NCI-H1694 treated with DMSO at 0.1 percent for 48 hours (cell line): ENCODE measurements at regions not wholly inside any gene's neighbourhood (a gene's known extent, or its start where the extent isn't known, plus 50 kb on each side); places are given as distances from the start of the nearest gene placed in this dataset.

Source experiments
- DNase-seq: peaks from one replicate; lab custom pipeline; 2025; lab: John Stamatoyannopoulos, UW

DNA sequence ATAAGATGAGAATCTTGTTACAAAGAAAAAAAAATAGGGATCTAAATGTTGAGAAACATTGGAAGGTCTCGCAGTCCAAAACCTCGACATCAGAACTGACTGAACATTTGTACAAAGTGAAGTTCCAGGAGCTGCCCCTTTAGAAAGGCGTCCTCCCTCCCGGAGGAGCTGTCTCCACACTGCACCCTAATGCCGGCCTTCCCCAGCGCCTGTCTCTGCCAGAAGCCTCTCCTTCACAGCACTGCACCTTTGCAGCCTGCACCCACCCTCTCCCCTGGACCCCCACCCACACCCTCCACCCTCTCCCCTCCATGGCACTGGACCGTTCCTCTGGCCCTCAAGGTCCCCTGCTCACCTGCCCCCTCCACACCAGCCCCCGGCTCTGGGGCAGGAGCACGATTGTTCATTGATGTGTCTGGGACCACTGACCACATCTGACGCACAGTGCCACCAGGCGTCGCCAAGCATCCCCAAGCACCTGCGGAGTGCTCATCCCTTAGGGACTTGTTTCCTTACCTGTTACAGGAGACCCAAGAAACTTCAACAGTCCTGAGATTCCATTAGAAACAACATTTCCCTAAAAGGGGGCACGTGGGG is 90.3 kb upstream of the SNTG2 start:
- DNase-seq, result no peak

DNA sequence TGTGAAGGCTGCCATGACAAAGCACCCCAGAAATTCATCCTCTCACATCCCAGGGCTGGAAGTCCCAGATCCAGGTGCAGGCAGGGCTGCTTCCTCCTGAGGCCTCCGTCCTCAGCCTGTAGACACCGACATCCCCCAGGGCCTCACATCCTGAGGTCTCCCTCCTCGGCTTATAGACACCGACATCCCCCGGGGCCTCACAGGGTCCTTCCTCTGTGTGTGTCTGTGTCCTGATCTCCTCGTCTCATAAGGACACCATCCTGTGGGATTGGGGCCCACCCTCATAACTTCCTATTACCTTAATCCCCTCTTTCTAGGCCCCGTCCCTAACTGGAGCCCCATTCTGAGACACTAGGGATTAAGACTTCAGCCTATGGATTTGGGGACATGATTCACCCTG is 92.0 kb upstream of the SNTG2 start:
- no peak for DNase-seq

DNA sequence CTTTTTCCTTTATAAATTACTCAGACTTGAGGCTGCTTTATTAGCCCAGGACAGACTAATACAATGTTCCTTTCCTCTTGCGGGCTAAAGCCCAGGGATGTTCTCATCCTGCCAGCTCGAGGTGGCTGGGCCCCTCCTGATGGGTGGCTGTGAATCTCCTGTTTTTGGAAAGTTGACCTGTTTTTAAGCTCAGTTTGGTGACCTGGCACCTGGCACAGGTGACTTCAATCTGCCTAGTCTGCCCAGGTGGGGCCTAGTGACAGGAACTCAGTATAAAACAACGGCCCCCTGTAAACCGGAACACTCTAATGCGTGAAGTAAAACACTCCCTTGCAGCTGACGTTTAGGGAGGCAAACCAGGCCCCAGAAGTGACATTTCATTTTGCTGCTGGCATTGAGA is 92.7 kb upstream of the SNTG2 start:
- DNase-seq, result no peak

DNA sequence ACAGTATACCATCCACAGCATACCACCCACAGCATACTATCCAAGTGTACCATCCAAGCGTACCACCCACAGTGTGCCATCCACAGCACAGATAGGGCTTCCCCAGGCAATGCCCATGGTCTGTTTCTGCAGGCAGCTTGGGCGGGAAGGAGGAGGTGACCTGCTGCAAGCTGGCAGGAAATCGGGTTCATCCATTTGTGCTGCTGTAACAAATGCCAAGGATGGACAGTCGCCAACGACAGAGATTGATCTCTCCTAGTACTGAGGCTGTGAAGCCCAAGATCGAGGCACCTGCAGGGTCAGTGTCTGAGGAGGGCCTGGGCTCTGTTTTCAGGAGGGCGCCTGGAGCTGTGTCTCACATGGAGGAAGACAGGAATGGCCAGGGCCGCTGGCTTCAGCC is 93.6 kb upstream of the SNTG2 start:
- DNase-seq, result no peak

DNA sequence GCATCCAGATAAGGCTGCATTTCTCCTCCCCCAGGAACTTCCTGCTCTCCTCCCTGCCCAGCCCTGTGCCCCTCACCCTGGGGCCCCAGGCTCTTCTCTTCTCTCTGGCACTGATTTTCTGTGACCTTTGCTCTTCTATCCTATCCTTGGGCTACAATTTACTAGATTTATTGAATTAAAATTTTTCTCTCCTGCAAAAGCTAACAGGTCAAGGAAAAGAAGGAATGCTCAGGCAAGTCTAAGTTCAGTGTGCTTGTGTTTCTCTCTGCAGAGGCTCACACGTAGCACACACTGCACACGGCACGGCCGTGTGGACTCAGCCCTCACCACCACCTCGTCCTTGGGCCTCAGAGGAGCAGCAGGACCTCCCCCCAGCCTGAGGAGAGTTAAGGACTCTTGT is 94.2 kb upstream of the SNTG2 start:
- DNase-seq, result no peak

DNA sequence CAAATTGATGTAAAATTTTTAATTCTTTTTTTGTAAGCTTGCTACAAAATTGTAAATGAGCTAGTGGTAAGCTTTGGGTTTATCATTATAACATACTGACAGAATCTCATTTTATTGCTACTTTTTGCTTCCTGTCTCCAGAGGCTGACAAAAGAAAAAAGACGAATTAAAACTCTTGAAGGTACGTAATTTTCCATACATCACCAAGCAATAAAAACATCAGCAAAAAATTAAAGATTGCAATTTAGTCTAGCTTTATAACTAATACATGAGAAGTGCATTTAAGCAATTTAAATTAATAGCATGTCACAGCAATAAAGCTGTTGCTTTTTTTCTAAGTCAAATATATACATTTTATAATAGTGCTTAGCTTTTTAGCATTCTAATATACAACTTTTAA is 94.6 kb upstream of the SNTG2 start:
- DNase-seq, result no peak

DNA sequence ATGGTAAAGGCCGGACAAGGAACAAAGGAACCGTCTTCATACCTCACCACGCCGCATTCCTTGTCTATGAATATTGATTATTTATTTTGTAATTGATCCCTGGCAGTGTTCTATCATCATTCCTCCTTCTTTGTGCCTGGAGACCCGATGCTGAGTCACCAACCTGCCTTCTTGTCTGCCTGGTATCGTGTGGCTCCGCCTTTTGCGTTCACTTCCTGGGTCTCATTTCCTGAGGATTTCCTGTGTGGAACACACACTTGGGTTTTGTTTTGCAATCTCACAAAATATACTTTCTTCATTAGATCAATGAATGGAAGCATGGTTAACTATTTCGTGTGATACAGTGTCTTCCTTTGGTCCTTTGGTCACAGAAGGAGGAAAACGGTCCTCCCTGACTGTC is 95.5 kb upstream of the SNTG2 start:
- DNase-seq, result no peak

DNA sequence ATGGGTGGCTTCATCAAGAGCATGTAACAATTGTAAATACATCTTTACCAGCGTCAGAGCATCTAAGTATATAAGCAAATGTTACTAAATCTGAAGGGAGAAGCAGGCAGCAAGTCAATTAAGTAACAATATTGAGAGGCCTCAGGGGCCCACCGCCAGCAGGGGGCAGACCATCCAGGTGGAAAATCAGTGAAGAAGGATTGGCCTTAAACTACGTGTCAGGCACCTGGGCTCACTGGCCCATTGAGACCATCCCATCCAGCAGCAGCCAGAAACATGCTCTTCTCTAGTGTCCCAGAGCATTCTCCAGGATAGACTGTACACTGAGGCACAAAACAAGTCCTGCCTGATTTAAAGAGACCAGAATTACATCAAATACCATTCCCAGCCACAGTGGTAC is 96.2 kb upstream of the SNTG2 start:
- peak; percentile 19 for DNase-seq

DNA sequence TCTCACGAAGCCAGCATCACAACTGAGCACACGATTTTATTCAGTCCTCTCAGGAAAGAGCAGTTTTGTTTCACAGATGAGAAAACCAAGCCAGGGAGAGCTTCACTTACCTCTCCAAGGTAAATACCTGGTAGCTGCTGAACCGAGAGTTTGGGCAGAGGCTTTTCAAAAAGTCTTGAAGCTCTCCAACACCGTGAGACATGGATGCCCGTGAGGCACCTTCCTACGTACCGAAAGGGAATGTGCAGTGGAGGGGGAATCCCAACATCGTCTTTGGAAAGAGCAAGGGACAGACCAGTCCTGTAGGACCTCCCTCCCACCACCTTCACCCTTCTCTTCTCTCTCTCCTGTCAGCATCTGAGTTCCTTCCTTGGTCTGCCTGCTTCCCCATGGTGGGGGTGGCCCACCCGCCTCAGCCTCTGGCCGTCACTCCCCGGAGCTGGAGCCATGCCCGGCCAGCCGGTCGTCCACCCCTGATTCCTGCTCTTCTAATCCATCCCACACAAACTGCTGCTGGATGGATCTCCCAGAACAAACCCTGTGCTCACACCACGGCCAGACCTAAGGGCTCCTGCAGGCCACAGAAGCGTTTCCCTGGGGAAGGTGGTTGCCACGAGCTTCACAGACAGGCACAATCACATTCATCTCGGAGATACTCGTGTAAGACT is 97.3 kb upstream of the SNTG2 start:
- no peak for DNase-seq

DNA sequence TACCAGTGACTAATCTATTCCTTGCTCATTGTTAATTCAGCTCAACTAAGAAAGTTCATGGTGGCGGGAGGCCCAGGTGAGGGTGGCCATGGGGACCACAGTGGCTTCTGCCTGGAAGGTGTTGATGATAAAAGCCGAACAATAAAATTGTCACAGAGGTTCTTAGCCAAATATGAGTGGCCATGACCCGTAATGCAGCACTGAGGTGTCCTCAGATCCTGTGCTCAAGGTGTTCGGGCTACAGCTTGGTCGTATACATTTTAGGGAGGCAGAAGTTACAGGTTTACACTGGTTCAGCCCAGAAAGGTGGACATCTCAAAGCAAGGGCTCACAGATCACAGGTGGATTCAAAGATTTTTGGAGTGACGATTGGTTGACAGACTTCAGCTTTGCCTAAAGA is 98.5 kb upstream of the SNTG2 start:
- DNase-seq, result no peak

DNA sequence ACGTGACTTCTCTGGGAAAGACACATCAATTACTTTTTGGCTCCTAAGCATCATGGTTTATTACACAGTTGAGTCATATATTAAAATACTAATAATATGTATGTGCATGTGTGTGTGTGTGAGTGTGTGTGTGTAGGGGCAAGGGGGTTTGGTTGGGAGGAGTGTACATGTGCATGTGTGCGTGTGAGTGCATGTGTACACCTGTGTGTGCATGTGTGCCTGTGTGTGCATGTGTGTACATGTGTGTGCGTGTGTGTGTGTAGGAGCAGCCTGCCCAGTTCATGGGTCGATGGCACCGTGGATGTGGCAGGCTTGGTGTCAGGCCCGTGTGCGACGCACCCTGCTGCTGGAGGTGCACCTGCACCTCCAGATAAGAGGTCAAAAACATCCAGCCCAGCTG is 99.0 kb upstream of the SNTG2 start:
- no peak for DNase-seq

DNA sequence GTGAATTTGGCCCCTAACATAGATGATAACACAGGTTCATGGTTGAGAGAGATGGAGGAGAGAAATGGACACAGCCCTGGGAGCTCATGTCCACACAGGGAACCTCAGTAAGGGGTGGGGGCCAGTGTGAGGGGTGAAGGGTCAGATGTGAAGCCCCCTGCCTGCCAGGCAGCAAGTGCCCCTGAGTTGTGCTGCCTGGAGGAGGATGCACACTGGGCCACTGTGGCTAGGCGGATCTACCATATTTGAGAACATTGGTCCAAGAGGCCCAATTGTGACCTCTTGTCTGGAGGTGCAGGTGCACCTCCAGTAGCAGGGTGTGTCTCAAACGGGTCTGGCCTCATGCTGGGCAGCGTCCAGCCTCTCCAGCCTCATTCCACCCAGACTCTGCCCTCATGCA is 99.6 kb upstream of the SNTG2 start:
- no peak for DNase-seq

DNA sequence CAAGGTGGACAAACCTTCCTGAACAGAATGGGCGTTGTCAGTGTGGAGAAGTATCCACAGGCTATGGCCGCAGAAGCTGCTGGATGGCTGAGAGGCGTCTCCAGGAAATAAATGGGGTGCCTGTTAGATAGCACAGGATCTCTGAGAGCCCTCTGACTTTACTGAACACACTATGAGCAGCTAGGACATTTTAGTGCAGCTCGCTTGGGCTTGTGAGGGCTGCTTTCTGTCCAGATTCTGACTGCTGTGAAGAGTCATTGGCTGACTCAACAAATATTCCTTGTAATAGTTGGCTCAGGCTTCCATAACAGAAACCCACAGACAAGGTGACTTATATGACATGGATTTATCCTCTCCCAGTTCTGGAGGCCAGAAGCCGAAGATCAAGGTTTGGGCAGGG is 100.2 kb upstream of the SNTG2 start:
- no peak for DNase-seq

DNA sequence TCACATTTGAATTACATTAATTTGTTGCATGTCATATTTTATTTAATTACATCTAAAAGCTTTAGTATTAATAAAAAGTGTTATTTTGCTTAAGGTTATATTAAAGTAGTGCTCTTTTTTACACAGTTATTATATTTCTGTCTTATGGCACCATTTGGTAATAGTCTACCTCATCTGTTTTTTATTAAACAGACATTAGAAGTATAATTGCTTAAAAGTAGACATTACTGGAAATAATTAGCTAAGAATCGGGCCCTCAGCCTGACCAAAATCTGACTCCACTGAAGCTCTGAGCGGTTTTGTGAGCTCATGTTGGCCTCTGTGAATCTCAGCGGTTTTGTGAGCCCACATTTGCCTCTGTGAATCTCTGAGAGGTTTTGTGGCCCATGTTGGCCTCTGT is 102.5 kb upstream of the SNTG2 start:
- no peak for DNase-seq

DNA sequence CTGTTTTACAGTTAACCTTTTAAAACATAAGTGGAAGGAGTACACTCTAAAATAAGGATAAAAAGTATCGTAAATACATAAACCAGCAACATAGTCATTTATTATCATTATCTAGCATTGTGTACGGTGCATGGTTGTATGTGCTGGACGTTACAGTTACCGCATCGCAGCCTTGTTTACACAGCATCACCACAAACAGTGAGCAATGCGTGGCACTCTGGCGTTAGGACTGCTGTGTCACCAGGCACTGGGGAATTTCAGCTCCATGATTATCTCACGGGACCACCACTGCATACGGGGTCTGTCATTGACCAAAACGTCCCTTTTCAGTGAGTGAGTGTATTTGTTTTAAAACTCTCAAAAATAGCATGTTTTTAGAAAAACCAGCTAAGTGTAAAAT is 103.0 kb upstream of the SNTG2 start:
- DNase-seq, result no peak

DNA sequence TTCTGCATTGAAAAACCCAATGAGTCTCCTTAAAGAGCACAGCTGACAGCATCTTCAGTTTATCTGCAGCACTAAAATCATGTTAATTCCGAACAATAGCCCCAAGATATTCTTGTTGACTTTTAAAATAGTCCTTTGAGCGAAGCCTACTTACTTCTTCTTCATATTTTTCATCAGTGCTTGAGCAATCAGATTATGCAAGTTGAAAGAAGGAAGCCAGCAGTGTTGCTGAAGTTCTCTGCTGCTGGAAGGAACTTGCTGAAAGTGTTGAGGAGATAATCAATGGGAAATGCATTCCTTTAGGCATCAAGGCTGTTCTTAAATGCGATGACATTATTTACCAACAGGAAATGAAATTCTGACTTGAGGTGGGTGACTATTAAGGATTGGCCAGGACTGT is 105.9 kb upstream of the SNTG2 start:
- no peak for DNase-seq

DNA sequence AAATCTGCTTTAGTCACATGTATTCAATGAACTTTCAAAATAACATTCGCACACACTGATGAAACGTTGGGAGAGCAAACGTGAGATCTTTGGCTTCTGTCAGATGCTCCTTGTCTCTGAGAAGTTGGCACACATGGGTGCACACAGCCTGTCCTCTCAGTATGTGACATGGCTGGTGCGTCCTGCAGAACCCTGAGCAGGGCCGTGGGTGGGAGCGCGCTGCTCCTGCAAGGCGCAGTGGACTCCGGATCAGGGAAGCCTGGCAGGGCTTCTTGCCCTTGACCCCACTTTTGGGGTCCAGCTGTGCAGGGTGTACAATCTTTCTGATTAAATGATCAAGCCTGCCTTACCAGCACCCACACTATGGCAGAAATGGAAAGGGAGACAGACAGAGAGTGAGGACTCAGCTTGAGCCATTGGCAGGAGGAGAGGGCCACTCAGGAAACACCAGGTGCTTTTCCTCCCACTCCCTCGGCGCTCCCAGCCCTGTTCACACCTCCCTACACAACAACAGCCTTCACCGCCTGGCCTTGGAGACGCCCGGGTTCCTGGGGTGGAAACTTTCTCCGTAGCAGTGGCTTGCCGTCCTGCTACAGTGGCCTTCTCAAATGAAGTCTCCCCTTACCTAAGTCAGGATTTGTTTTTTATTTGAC is 108.4 kb upstream of the SNTG2 start:
- no peak for DNase-seq

DNA sequence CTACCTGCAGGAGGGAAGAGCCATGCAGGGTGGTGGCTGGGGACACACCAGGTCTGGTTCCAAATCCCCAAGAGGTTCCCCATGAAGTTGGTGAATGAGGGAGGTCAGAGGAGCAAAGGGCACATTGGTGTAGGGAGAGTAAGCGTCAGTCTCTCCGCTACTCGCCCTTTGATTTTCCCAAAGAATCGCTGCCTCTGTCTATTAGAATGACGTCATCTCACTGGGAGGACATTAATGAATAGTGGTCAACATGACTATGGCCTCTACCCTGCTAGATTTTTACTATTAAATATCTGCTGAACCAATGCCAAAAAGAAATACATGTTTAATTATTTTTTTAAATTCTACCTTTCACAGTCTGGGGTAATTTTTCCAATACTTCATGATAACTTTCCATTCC is 109.6 kb upstream of the SNTG2 start:
- no peak for DNase-seq

DNA sequence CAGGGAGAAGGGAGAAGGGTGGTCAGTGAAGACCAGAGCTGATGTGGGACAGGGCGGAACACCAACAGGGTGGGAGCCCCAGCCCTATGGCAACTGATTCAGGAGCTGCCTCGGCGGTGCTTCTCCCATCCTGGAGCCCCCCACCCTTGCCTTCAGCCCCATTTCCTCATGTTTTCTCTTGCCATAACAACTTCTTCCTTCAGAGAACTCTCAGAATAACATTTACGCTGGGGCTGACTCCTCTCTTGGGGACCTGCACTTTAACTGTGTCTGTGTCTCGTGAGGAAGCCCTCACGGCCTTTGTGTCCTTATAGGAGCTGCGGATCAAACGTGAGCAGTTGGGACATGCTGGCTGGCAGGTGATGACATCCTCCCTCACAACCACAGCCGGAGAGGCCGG is 116.4 kb upstream of the SNTG2 start:
- no peak for DNase-seq

DNA sequence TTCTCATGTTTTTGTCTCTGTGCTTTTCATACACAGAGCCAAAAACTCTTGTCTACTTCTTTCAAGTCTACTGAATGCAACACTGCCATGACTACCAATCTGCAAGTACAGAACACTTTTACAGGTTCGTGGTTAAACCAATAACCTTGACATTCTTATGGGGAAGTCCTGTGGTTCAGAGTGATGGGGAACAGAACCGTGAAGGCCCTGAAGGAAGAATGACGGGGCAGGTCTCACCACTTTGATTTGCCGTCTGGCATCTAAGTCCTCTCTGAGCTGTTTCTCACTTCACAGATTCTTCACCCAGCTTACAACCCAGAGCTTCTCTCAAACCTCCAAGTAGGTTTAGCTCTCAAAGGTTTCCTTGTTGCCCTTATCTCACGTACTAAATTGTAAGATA is 117.5 kb upstream of the SNTG2 start:
- no peak for DNase-seq

DNA sequence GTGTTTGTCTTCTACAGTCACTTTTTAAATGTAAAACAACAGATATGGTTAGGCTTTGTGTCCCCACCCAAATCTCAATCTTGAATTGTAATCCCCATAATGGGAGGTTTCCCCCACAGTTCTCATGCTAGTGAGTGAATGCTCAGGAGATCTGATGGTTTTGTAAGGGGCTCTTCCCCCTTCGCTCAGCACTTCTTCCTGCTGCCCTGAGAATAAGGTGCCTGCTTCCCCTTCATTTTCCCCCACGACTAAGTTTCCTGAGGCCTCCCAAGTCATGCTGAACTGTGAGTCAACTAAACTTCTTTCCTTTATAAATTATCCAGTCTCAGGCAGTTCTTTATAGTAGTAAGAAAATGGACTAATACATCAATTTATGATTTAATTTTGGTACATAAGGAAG is 118.0 kb upstream of the SNTG2 start:
- DNase-seq, result no peak

DNA sequence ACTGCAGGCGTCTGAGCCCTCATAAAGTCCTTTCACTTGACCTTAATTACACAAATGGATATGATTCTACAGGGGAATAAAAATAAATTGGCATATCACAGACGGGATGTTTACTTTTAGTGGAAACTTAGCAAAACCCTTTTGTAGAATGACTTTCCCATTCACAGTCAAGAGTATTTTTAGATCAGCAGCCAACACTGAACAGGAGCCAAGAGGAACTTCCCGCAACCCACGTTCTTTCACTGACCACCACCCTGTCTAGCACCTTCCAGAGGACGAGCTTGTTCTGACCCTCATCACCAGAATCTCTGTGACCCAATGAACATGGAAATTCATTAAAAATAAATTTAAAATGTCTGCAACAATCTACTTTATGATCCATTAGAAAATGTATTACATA is 119.0 kb upstream of the SNTG2 start:
- DNase-seq, result no peak

DNA sequence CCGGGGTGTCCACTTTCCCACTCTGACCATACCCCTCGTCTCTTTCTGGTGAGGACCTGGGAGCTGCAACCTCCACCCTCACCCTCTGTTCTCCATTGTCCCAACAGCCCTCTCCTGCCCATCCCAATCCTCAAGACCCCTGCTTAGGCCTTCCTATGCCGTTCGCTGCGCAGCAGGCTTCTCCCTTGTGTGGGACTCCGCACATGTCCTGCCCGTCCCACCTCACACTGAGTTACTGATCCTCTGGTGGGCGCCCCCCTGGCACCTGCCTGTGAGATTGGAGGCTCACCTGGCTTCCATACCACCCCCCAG is 119.5 kb upstream of the SNTG2 start:
- no peak for DNase-seq
